CD14-positive monocyte (primary cell): ENCODE measurements at regions not wholly inside any gene's neighbourhood (a gene's known extent, or its start where the extent isn't known, plus 50 kb on each side); places are given as distances from the start of the nearest gene placed in this dataset.

Experiments used
- DNase-seq, 3 donors: peaks; one replicate each; pipeline ENCODE4 v3.0.0-alpha.2; 2011 to 2022
- H2AFZ ChIP-seq: 2 replicates; pipeline ENCODE4 v1.6.0; 2012; ENCODE audit warnings: mild to moderate bottlenecking, low read depth, low read length, inconsistent platforms; ENCODE audit not compliant: insufficient read depth, poor library complexity, severe bottlenecking
- H3K27ac ChIP-seq, 2 donors: 1 replicate in 1 of 2; 2 replicates in 1 of 2; pipeline ENCODE4 v1.5.1; 2012 to 2013; ENCODE audit warnings: low read length in 2 of 2, control low read depth in 1 of 2, inconsistent platforms in 1 of 2, low read depth in 1 of 2, mild to moderate bottlenecking in 1 of 2
- H3K27me3 ChIP-seq, 2 donors: one replicate each; pipeline versions ENCODE4 v1.6.0 to v1.6.1; 2011 to 2013; ENCODE audit warnings: low read length in 2 of 2; ENCODE audit not compliant: control insufficient read depth in 2 of 2, insufficient read depth in 2 of 2
- H3K36me3 ChIP-seq, 2 donors: replicated peaks in 1 of 2; 1 replicate in 1 of 2; 2 replicates in 1 of 2; pipeline versions ENCODE4 v1.5.1 to v1.6.1; 2012 to 2013; ENCODE audit warnings: low read length in 2 of 2, control low read depth in 1 of 2, inconsistent platforms in 1 of 2, mild to moderate bottlenecking in 1 of 2; ENCODE audit not compliant: insufficient read depth in 2 of 2, control insufficient read depth in 1 of 2
- H3K4me1 ChIP-seq, 2 donors: 1 replicate in 1 of 2; 2 replicates in 1 of 2; pipeline versions ENCODE4 v1.5.1 to v1.6.1; 2012 to 2013; ENCODE audit warnings: low read length in 2 of 2, control low read depth in 1 of 2, inconsistent platforms in 1 of 2, mild to moderate bottlenecking in 1 of 2, moderate library complexity in 1 of 2; ENCODE audit not compliant: insufficient read depth in 2 of 2, control insufficient read depth in 1 of 2
- H3K4me2 ChIP-seq: replicated peaks from 2 replicates; pipeline ENCODE3; 2012; ENCODE audit warnings: low read length, moderate library complexity, mild to moderate bottlenecking; ENCODE audit not compliant: poor library complexity, severe bottlenecking; ENCODE audit errors: extremely low read depth
- H3K4me3 ChIP-seq, 3 experiments: fragments of 200-600 bp in 1 of 3; sonication (generic) in 1 of 3; replicated peaks in 1 of 3; 1 replicate in 2 of 3; 2 replicates in 1 of 3; pipeline ENCODE4 v1.5.1; 2011 to 2013; ENCODE audit warnings: low read length in 3 of 3, mild to moderate bottlenecking in 3 of 3, control low read depth in 2 of 3, low read depth in 2 of 3, inconsistent platforms in 1 of 3, moderate library complexity in 1 of 3
- H3K79me2 ChIP-seq: 2 replicates; pipeline ENCODE4 v1.6.0; 2012; ENCODE audit warnings: mild to moderate bottlenecking, control low read depth, inconsistent platforms, low read length, moderate library complexity; ENCODE audit not compliant: insufficient read depth
- H3K9ac ChIP-seq: 2 replicates; pipeline ENCODE4 v1.6.0; 2017; ENCODE audit warnings: low read length, mild to moderate bottlenecking; ENCODE audit not compliant: insufficient read depth, poor library complexity, severe bottlenecking
- H3K9me3 ChIP-seq, 2 donors: replicated peaks in 1 of 2; 1 replicate in 1 of 2; 2 replicates in 1 of 2; pipeline versions ENCODE4 v1.5.1 to v1.6.1; 2012 to 2013; ENCODE audit warnings: low read length in 2 of 2, control low read depth in 1 of 2; ENCODE audit not compliant: control insufficient read depth in 1 of 2, insufficient read depth in 1 of 2
- H4K20me1 ChIP-seq: 2 replicates; pipeline ENCODE4 v1.6.0; 2012; ENCODE audit warnings: mild to moderate bottlenecking, low read length, control low read depth, moderate library complexity; ENCODE audit not compliant: insufficient read depth
- H3K27ac Mint-ChIP-seq, 7 donors: one replicate each; pipeline ENCODE4 v1.8.0; 2020; ENCODE audit warnings: mild to moderate bottlenecking in 7 of 7, mixed read lengths in 7 of 7, moderate library complexity in 6 of 7, inconsistent platforms in 2 of 7
- H3K27me3 Mint-ChIP-seq, 3 donors: one replicate each; pipeline ENCODE4 v1.8.0; 2021 to 2022; ENCODE audit warnings: low read depth in 3 of 3, mild to moderate bottlenecking in 3 of 3, mixed read lengths in 3 of 3, moderate library complexity in 3 of 3, inconsistent platforms in 1 of 3
- H3K36me3 Mint-ChIP-seq, 2 donors: one replicate each; pipeline ENCODE4 v1.8.0; 2020; ENCODE audit warnings: mixed read lengths in 2 of 2, inconsistent platforms in 1 of 2, mild to moderate bottlenecking in 1 of 2
- H3K4me1 Mint-ChIP-seq: one replicate; pipeline ENCODE4 v1.8.0; 2020; ENCODE audit warnings: mild to moderate bottlenecking, mixed read lengths
- H3K4me3 Mint-ChIP-seq, 2 donors: one replicate each; pipeline ENCODE4 v1.8.0; 2020; ENCODE audit warnings: mild to moderate bottlenecking in 2 of 2, mixed read lengths in 2 of 2, moderate library complexity in 1 of 2
- H3K9me3 Mint-ChIP-seq, 7 donors: one replicate each; pipeline ENCODE4 v1.8.0; 2020 to 2022; ENCODE audit warnings: mixed read lengths in 7 of 7, mild to moderate bottlenecking in 6 of 7, moderate library complexity in 6 of 7, inconsistent platforms in 2 of 7
- WGBS: methylation state at CpG from one replicate; pipeline ENCODE4 v1.1.5; 2013; ENCODE audit warnings: missing lambda C conversion rate; ENCODE audit not compliant: insufficient coverage; 5-methylcytosine and 5-hydroxymethylcytosine counted together
- intact Hi-C, 2 donors: fragments of 100-400 bp; cut with micrococcal nuclease; formaldehyde crosslinking; loops; one replicate each; pipeline versions ENCODE4 v1.15.0 to v1.15.1; 2023
- TF ChIP-seq, protein P1 (sequence below): fragments of 200-600 bp; IDR thresholded peaks from one replicate; pipeline ENCODE4 v1.8.0; 2022; ENCODE audit warnings: antibody characterized with exemption, mild to moderate bottlenecking

DNA sequence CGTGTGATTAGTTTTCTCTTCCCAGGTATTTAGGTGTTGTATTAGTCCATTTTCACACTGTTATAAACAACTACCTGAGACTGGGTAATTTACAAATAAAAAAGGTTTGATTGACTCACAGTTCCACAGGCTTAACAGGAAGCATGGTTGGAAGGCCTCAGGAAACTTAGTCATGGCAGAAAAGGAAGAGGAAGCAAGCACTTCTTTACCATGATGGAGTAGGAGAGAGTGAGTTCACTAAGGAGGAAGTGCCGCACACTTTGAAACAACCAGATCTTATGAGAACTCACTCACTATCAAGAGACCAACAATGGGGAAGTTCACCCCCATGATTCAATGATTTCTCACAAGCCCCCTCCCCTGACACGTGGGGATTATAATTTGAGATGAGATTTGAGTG lies 1343.7 kb upstream of the GOT2 start:
- peak; percentile 31 to 86 (median 61) for DNase-seq
- Histone ChIP-seq H3K27ac (peak overlapping the region in 1 of 2 donors; percentile 56), H4K20me1 (no peaks in the 10 kb centered on the region), H3K9ac (no peak overlapping the region), H3K79me2 (no peaks in the 10 kb centered on the region), H3K9me3 (peaks cover 0 to 9% of the 10 kb centered on the region in 2 donors), H3K27me3 (no peaks in the 10 kb centered on the region), H3K4me3 (no peak overlapping the region), H3K4me1 (peaks cover 0 to 3% of the 10 kb centered on the region in 2 donors), H3K36me3 (no peaks in the 10 kb centered on the region), H2AFZ (no peak overlapping the region), H3K4me2 (no peak overlapping the region)
- Mint-ChIP-seq H3K4me3 (no peak overlapping the region), H3K27me3 (peaks cover 0 to 1% (median 0%) of the 10 kb centered on the region in 3 donors), H3K9me3 (peaks cover 23 to 41% (median 32%) of the 10 kb centered on the region in 7 donors), H3K4me1 (no peaks in the 10 kb centered on the region), H3K27ac (peak overlapping the region in 6 of 7 donors; percentile 51 to 91 (median 79)), H3K36me3 (peaks cover 0 to 3% of the 10 kb centered on the region in 2 donors)
- WGBS: no CpG with 5 or more reads among the region's 3 CpGs
- TF ChIP-seq, protein P1, sequence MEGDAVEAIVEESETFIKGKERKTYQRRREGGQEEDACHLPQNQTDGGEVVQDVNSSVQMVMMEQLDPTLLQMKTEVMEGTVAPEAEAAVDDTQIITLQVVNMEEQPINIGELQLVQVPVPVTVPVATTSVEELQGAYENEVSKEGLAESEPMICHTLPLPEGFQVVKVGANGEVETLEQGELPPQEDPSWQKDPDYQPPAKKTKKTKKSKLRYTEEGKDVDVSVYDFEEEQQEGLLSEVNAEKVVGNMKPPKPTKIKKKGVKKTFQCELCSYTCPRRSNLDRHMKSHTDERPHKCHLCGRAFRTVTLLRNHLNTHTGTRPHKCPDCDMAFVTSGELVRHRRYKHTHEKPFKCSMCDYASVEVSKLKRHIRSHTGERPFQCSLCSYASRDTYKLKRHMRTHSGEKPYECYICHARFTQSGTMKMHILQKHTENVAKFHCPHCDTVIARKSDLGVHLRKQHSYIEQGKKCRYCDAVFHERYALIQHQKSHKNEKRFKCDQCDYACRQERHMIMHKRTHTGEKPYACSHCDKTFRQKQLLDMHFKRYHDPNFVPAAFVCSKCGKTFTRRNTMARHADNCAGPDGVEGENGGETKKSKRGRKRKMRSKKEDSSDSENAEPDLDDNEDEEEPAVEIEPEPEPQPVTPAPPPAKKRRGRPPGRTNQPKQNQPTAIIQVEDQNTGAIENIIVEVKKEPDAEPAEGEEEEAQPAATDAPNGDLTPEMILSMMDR: no peak
- intact Hi-C loops: no loop called here

DNA sequence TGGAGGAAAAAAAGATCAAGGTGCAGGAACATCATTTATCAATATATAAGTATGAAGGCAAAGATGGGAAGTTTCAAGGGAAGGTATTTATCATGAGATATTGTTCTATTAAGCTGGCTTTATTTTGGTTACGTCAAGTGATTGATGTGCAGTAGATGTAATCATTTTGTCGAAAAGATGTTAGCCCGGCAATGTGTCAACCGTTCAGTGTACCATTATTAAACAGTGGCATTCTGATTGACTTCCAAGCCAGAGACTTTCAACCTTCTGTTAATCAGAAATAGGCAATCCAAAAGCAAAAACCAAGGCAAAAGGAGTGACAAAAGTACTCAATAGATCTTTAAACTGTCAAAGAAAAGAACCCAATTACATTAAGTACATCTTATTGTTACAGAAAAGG lies 1340.3 kb upstream of the GOT2 start:
- no peaks in the 10 kb centered on the region for H3K4me1 Mint-ChIP-seq
- H3K9me3 Mint-ChIP-seq: peaks cover 8 to 16% (median 13%) of the 10 kb centered on the region in 7 donors
- H3K4me2 ChIP-seq: no peak overlapping the region
- H2AFZ ChIP-seq: no peak overlapping the region
- no peak for DNase-seq
- no peaks in the 10 kb centered on the region for H3K36me3 ChIP-seq
- intact Hi-C loops: no loop called here
- H3K27ac Mint-ChIP-seq: no peak overlapping the region
- peaks cover 0 to 3% of the 10 kb centered on the region in 2 donors for H3K36me3 Mint-ChIP-seq
- H4K20me1 ChIP-seq: no peaks in the 10 kb centered on the region
- peaks cover 0 to 3% of the 10 kb centered on the region in 2 donors for H3K4me1 ChIP-seq
- TF ChIP-seq, protein P1: no peak
- WGBS: 100% methylated on average over 2 of the region's 4 CpGs
- no peak overlapping the region for H3K4me3 ChIP-seq
- H3K27ac ChIP-seq: no peak overlapping the region
- no peaks in the 10 kb centered on the region for H3K27me3 ChIP-seq
- H3K9ac ChIP-seq: no peak overlapping the region
- H3K4me3 Mint-ChIP-seq: no peak overlapping the region
- H3K9me3 ChIP-seq: peaks cover 0 to 6% of the 10 kb centered on the region in 2 donors
- no peaks in the 10 kb centered on the region for H3K79me2 ChIP-seq
- no peaks in the 10 kb centered on the region for H3K27me3 Mint-ChIP-seq
